IPS-15b (cell line): ENCODE measurements at regions not wholly inside any gene's neighbourhood (a gene's known extent, or its start where the extent isn't known, plus 50 kb on each side); places are given as distances from the start of the nearest gene placed in this dataset.

Experiments
- H3K27me3 ChIP-seq: one replicate; pipeline ENCODE4 v1.6.1; 2013; ENCODE audit warnings: low read length; ENCODE audit not compliant: control insufficient read depth, insufficient read depth
- H3K36me3 ChIP-seq: one replicate; pipeline ENCODE4 v1.6.1; 2013; ENCODE audit warnings: low read length; ENCODE audit not compliant: control insufficient read depth, insufficient read depth
- H3K4me1 ChIP-seq: one replicate; pipeline ENCODE4 v1.6.1; 2013; ENCODE audit warnings: mild to moderate bottlenecking, low read length; ENCODE audit not compliant: control insufficient read depth, insufficient read depth
- H3K4me3 ChIP-seq: one replicate; pipeline ENCODE4 v1.5.1; 2013; ENCODE audit warnings: low read depth, low read length
- H3K9ac ChIP-seq: one replicate; pipeline ENCODE4 v1.6.1; 2013; ENCODE audit warnings: low read depth, mild to moderate bottlenecking, low read length
- H3K9me3 ChIP-seq: one replicate; pipeline ENCODE4 v1.6.1; 2013; ENCODE audit warnings: mild to moderate bottlenecking, low read length; ENCODE audit not compliant: control insufficient read depth, insufficient read depth

GRCh38 chr6:66913657-66914056, 1206.6 kb upstream of the EYS start:
- Histone ChIP-seq H3K9me3 (no peaks in the 10 kb centered on the region), H3K27me3 (no peaks in the 10 kb centered on the region), H3K4me1 (no peaks in the 10 kb centered on the region), H3K9ac (no peak overlapping the region), H3K36me3 (no peaks in the 10 kb centered on the region), H3K4me3 (no peak overlapping the region)

GRCh38 chr6:66902457-66902856, 1195.4 kb upstream of the EYS start:
- H3K4me3 ChIP-seq = no peak overlapping the region
- no peaks in the 10 kb centered on the region for H3K36me3 ChIP-seq
- H3K27me3 ChIP-seq = no peaks in the 10 kb centered on the region
- H3K9ac ChIP-seq = no peak overlapping the region
- H3K9me3 ChIP-seq = peaks cover 7% of the 10 kb centered on the region
- H3K4me1 ChIP-seq = no peaks in the 10 kb centered on the region

DNA sequence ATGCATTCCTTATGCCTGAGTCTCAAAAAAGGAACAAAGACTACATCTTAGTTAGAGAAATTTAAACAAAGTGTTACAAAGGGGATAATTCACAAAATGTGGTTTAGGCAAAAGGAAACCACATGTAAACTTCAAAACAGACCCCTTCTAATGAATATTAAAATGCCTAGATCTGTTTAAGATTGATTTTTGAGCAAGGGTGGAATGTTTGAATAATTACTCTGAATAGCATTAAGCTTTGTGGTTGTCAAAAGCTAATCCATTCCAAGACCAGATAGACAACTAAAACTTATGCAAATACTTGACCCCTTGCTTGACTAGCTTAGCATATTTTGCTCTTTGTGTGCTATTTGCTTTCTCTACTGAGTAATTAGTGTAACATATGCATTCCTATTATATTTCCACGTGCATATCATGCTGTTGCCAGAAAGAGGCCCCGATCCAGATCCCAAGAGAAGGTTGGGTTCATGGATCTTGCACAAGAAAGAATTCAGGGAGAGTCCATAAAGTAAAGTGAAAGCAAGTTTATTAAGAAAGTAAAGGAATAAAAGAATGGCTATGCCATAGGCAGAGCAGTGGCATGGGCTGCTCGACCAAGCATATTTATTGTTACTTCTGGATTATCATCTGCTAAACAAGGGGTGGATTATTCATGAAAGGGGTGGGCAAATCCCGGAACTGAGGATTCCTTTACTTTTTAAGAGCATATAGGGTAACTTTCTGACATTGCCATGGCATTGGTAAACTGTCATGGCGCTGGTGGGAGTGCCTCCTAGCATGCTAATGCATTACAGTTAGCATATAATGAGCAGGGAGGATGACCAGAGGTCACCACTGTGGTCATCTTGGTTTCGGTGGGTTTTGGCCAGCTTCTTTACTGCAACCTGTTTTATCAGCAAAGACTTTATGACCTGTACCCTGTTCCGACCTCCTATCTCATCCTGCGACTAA, 1193.4 kb upstream of the EYS start:
- H3K36me3 ChIP-seq = no peaks in the 10 kb centered on the region
- H3K9me3 ChIP-seq = peaks cover 9% of the 10 kb centered on the region
- H3K27me3 ChIP-seq = no peaks in the 10 kb centered on the region
- H3K4me3 ChIP-seq = no peak overlapping the region
- H3K4me1 ChIP-seq = no peaks in the 10 kb centered on the region
- no peak overlapping the region for H3K9ac ChIP-seq

DNA sequence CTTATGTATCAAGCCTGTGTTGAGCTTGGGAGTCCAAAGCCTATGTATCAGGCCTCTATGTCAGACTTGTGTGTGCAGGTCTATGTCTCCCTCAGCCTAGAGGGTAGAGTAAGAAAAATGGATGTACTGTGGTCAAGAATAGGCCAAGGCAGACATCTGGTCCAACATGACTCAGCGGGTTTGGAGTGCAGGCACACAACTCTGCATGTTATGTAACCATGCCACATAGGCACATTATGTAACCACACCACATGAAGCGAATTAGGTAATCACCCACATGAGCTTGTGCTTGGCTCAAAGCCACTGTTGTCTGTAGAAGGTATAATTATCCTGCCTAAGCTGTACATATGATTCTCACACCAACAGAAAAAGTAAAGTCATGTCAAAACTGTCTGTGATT, 1190.5 kb upstream of the EYS start:
- Histone ChIP-seq H3K27me3 (no peaks in the 10 kb centered on the region), H3K9ac (no peak overlapping the region), H3K9me3 (peaks cover 9% of the 10 kb centered on the region), H3K4me3 (no peak overlapping the region), H3K36me3 (no peaks in the 10 kb centered on the region), H3K4me1 (no peaks in the 10 kb centered on the region)

DNA sequence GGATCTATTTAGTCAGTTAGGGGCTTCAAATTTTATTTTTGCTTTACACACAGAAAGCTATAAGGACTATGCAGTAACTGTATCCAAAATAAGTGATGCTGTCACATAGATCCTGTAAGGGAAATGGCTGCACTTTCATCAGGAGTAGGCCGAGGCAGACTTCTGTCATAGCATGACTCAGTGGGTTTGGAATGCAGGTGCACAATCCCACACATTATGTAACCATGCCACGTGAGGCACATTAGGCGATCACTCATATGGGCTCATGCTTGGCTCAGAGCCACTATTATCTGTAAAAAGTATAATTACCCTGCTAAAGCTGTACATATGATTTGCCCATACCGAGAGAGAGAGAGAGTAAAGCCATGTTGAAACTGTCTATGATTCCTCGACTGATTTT, 1189.4 kb upstream of the EYS start:
- Histone ChIP-seq H3K36me3 (no peaks in the 10 kb centered on the region), H3K9ac (no peak overlapping the region), H3K9me3 (peaks cover 9% of the 10 kb centered on the region), H3K27me3 (no peaks in the 10 kb centered on the region), H3K4me3 (no peak overlapping the region), H3K4me1 (no peaks in the 10 kb centered on the region)

DNA sequence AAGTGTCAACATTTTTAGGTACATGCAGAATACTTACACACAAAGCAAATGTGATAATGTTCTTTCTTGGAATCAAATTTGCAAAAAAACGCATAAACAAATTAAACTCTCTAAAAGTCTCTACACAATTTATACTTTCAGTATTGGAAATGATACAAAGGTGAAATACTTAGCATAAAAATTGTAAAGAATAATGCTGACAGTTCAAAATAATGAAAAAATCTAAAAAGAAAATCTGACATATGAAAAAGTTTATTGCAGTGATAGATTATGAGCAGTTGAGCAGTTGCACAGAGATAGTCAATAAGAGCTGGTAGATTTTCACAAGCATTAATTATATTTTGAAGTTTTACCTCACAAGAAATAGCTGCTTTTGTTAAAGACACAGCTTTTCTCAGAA, 1176.4 kb upstream of the EYS start:
- no peaks in the 10 kb centered on the region for H3K36me3 ChIP-seq
- no peak overlapping the region for H3K9ac ChIP-seq
- no peaks in the 10 kb centered on the region for H3K27me3 ChIP-seq
- H3K4me3 ChIP-seq = no peak overlapping the region
- no peaks in the 10 kb centered on the region for H3K4me1 ChIP-seq
- H3K9me3 ChIP-seq = peaks cover 12% of the 10 kb centered on the region

GRCh38 chr6:66866801-66867200, 1159.8 kb upstream of the EYS start:
- Histone ChIP-seq H3K36me3 (no peaks in the 10 kb centered on the region), H3K4me3 (no peak overlapping the region), H3K27me3 (no peaks in the 10 kb centered on the region), H3K9ac (no peak overlapping the region), H3K9me3 (peaks cover 3% of the 10 kb centered on the region), H3K4me1 (no peaks in the 10 kb centered on the region)

DNA sequence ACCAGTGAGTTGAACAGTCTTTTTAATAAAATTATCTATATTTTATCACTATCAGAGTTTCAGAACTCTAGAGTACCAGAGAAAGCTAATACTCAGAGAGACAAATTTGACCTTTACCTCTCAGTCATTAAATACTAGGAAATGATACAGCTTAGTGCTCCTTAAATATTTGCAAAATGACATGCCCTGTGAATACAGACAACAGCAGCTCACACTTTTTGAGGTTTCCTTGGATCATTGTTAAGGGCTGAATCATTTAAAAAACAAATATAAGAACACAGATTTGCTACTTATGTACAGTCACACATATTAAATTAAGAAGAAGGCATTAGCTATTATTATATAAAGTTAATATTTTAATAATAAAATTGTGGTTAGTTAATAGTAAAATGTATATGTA, 1158.7 kb upstream of the EYS start:
- Histone ChIP-seq H3K9me3 (peaks cover 3% of the 10 kb centered on the region), H3K36me3 (no peaks in the 10 kb centered on the region), H3K27me3 (no peaks in the 10 kb centered on the region), H3K4me3 (no peak overlapping the region), H3K9ac (no peak overlapping the region), H3K4me1 (no peaks in the 10 kb centered on the region)

GRCh38 chr6:66861007-66861541, 1154.0 kb upstream of the EYS start:
- no peak overlapping the region for H3K9ac ChIP-seq

DNA sequence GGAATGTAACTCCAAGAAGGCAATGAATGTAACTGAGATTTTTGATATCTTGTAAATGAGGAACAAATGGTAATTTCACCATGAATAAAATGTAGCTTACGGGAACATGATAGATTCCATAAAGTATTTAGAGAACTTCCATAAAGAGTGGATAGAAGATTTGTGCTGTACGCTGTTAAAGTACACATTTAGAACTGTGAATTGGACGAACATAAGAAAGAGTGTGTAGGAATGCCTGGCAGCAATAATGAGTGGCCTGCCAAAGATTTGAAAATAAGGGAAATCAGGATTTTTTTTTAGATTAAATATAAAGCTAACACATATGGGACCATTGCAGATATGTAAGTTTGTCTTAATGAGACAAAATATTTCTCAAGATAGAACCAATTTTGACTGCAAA, 1153.3 kb upstream of the EYS start:
- no peaks in the 10 kb centered on the region for H3K27me3 ChIP-seq
- no peak overlapping the region for H3K4me3 ChIP-seq
- no peak overlapping the region for H3K9ac ChIP-seq
- no peaks in the 10 kb centered on the region for H3K4me1 ChIP-seq
- H3K9me3 ChIP-seq = no peaks in the 10 kb centered on the region
- no peaks in the 10 kb centered on the region for H3K36me3 ChIP-seq

More at GRCh38 chr6:66861007-66861541, 1154.0 kb upstream of the EYS start:
- Histone ChIP-seq H3K4me3 (no peak overlapping the region), H3K9me3 (no peaks in the 10 kb centered on the region), H3K4me1 (no peaks in the 10 kb centered on the region), H3K27me3 (no peaks in the 10 kb centered on the region), H3K36me3 (no peaks in the 10 kb centered on the region)

DNA sequence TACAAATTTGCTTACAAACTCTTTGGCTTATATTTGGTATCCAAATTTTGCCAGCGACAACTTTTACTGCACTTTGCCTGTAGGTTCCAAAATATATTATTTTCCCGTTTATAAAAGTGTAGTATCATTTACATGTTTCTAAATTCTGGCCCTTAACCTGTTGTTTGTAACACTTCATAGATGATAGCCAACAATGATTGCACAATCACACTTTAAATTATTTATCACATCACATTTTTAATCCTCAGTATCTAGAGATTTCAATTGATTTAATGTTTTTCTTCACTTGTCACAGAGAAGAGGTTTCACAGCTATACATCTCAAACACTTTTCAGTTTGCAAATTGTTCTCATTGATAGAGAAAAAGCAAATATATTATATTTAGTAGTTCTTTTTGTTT, 1151.2 kb upstream of the EYS start:
- Histone ChIP-seq H3K4me3 (no peak overlapping the region), H3K27me3 (no peaks in the 10 kb centered on the region), H3K9me3 (no peaks in the 10 kb centered on the region), H3K9ac (no peak overlapping the region), H3K36me3 (no peaks in the 10 kb centered on the region), H3K4me1 (no peaks in the 10 kb centered on the region)

- Histone ChIP-seq H3K4me3 (no peak overlapping the region), H3K27me3 (no peaks in the 10 kb centered on the region), H3K9me3 (no peaks in the 10 kb centered on the region), H3K9ac (no peak overlapping the region), H3K36me3 (no peaks in the 10 kb centered on the region), H3K4me1 (no peaks in the 10 kb centered on the region)
Observed at GRCh38 chr6:66854014-66854413, 1147.0 kb upstream of the EYS start.
